WI38 (cell line): ENCODE measurements at regions not wholly inside any gene's neighbourhood (a gene's known extent, or its start where the extent isn't known, plus 50 kb on each side); places are given as distances from the start of the nearest gene placed in this dataset.

Experiments used
- H3K4me3 ChIP-seq: 2 replicates; pipeline ENCODE4 v1.5.1; 2011; ENCODE audit warnings: low read depth, mild to moderate bottlenecking, control low read depth, low read length
- TF ChIP-seq, protein P1 (sequence below): IDR thresholded peaks from 2 replicates; pipeline ENCODE4 v1.5.1; 2012; ENCODE audit warnings: low read depth, mild to moderate bottlenecking, control low read depth, low read length

DNA sequence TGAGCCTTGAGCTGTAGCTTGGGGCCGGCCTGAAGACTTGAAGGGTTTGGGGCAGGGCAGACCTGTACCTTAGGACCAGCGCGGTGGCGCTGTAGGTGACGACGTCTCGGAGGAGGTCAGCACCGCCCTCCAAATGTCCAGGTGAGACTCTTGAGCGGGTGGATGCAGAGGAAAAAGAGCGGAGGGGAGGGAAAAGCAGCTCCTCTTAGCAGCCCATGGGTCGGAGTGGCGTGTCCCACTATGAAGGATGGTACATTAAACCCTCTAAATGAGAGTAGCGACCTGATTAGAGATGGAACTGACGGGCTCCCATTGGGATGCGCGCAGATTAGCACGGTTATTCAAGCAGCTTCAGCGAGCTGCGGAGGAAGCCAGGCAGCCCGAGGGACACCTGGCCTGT, 77.0 kb upstream of the MAP1LC3B2 start:
- H3K4me3 ChIP-seq: no peak overlapping the region
- TF ChIP-seq, protein P1, sequence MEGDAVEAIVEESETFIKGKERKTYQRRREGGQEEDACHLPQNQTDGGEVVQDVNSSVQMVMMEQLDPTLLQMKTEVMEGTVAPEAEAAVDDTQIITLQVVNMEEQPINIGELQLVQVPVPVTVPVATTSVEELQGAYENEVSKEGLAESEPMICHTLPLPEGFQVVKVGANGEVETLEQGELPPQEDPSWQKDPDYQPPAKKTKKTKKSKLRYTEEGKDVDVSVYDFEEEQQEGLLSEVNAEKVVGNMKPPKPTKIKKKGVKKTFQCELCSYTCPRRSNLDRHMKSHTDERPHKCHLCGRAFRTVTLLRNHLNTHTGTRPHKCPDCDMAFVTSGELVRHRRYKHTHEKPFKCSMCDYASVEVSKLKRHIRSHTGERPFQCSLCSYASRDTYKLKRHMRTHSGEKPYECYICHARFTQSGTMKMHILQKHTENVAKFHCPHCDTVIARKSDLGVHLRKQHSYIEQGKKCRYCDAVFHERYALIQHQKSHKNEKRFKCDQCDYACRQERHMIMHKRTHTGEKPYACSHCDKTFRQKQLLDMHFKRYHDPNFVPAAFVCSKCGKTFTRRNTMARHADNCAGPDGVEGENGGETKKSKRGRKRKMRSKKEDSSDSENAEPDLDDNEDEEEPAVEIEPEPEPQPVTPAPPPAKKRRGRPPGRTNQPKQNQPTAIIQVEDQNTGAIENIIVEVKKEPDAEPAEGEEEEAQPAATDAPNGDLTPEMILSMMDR: no peak

DNA sequence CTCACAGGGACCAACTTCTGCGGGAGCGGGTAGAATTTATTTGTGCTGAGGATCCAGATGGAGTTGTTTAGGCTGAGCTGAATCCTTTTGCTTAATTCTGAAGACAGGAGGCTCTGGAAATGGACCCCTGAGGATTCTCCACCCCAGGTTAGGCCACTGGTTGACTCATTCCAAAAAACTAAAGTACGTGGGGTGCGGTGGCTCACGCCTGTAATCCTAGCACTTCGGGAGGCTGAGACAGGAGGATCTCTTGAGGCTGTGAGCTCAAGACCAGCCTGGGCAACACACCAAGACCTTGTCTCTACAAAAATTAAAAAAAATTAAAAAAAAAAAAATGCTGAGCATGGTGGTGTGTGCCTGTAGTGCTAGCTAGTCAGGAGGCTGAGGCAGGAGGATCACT, 76.3 kb upstream of the MAP1LC3B2 start:
- TF ChIP-seq, protein P1: no peak
- no peak overlapping the region for H3K4me3 ChIP-seq

DNA sequence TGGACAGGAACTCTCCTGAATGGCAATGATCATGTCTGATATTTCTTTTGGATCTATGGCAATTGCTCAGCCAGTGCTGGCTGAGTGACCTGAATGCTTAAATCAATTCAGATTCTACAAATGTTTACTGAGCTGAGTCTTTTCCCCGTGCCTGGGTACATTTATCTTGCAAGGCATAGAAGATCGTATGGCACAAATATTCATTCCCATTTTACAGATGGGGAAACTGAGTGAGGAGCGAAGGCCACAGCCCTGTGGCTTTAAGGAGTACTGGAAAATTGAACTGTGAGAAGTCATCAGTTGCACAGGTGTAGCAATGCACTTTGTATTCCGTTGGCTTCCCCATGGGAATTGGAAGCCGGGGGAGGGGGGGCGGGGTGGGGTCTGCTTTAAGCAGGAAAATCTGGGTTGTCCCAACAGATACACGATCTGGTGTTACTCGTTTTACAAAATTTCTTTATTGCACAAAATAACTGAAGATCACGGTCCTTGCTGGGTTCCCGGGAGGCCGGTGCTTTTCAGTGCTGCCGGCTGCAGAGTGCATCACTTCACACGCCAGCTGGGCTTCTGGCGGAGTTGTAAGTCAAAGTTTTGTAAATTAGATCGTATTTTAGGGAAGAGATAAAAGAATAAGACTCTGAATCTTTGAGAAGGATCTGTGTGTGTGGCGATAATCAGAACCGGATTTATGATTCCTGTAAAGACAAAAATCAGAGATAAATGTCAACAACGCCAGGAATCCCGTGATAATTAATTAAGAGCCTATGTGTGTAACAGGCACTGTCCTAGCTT, 75.0 kb upstream of the MAP1LC3B2 start:
- H3K4me3 ChIP-seq: no peak overlapping the region
- TF ChIP-seq, protein P1: no peak

DNA sequence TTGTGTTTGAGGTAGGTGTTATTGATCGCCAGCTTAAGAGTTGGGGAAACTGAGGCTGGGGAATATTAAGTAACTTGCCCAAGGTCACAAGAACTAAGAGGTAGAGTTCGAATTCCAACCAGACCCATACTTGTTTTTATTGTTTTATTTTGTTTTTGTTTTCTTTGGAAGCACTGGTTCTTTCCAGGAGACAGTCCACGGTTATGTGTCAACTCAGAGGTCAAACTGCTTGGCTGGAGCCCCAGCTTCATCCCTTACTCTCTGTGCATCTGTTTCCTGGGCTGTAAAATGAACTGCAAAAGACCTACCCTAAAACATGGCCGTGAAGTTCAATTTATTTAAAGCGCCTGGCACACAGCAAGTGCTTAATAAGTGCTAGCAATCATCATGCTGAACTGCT, 74.4 kb upstream of the MAP1LC3B2 start:
- H3K4me3 ChIP-seq: no peak overlapping the region
- TF ChIP-seq, protein P1: no peak

DNA sequence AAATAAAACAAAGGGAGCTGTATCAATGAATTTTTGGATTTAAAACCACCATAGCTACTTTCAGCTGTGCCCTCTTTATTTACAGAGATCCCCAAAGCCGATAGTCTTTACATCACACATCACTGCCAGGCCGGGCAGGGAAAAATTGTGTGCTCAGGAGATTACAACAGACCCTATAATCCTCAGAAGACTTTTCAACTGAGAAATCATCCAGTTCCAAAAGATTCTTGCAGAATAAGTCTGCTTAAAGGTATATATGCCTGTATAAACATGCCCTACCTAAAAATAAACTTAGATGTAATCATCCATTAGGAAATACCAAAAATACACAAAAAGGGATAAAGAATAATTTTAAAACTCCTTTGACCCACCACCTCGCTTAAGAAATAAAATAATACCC, 70.1 kb upstream of the MAP1LC3B2 start:
- no peak overlapping the region for H3K4me3 ChIP-seq
- TF ChIP-seq, protein P1: no peak

DNA sequence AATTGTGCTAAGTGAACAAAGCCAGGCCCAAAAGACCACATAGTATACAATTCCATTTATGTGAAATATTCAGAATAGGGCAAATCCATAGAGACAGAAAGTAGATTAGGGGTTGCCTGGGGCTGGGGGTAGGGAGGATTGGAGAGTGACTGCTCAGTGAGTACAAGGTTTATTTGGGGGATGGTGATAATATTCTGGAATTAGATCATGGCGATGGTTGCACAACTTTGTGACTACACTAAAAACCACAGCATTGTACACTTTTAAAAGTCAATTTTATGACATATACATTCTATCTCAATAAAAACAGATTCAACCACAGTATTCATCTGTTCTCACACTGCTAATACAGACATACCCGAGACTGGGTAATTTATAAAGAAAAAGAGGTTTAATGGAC, 68.7 kb upstream of the MAP1LC3B2 start:
- H3K4me3 ChIP-seq: no peak overlapping the region
- TF ChIP-seq, protein P1: no peak

DNA sequence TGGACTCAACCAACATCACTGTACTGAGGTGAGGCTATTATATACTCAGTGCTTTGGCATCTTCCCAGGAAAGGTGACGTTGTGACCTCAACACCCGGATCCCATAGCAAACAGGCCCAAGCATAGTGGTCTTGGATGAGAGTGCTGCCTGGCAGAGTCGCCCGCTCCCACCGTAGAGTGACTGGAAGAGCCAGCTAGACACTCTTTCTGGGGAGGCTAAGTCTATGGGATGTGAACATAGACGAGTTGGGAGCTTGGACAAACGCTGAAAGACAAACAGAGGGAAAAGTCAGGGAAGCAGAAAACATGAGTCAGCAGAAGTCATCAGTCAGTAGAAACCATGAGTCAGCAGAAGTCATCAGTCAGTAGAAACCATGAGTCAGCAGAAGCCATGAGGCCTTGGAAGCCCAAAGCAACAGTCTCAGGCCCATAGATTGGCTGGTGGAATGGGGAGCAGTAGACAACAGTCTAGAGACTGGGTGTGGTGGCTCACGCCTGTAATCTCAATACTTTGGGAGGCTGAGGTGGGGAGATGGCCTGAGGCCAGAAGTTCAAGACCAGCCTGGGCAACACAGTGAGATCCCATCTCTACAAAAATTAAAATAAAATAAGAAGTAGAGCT, 66.4 kb upstream of the MAP1LC3B2 start:
- TF ChIP-seq, protein P1: no peak
- no peak overlapping the region for H3K4me3 ChIP-seq
